ENCODE measurements at regions not wholly inside any gene's neighbourhood (a gene's known extent, or its start where the extent isn't known, plus 50 kb on each side); places are given as distances from the start of the nearest gene placed in this dataset.

DNA sequence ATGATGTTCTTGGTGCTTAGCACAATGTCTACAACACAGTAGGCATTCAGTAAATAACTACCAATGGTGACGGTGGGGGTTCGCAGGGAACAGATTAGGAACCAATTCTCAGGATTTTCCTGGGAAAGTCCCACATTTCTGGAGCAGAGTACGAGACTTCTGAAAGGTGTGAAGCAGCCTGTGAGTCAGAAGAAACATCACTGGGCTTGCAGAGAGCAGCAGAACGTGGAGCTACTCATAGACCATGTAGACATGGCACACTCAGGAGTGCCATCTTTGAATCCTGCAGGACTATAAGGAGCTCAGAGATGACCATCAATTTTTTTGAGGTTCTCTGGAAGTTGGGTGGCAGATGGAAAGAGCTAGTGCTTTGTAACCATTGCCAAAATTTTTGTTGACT is 106.6 kb upstream of the ANKRD55 start:
- DNase-seq: no peak

DNA sequence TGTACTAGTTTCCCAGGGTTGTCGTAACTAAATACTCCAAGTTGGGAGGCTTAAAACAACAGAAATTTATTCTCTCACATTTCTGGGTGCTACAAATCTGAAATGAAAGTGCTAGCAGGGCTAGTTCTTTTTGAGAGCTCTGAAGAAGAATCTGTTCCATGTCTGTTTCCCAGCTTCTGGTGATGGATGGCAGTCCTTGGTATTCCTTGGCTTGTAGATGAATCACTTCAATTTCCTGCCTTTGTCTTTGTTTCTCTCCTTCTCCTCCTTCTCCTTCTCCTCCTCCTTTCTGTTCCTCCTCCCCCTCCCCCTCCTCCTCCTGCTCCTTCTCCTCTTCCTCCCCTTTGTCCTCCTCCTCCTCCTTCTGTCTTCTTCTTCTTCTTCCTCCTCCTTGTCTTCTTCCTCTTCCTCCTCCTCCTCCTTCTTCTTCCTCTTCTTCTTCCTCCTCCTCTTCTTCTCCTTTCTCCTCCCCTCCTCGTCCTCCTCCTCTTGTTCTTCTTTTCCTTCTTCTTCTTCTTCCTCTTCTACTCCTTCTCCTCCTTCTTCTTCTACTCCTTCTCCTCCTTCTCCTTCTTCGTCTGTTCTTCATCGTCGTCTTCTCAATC is 104.7 kb upstream of the ANKRD55 start:
- no peak for DNase-seq

DNA sequence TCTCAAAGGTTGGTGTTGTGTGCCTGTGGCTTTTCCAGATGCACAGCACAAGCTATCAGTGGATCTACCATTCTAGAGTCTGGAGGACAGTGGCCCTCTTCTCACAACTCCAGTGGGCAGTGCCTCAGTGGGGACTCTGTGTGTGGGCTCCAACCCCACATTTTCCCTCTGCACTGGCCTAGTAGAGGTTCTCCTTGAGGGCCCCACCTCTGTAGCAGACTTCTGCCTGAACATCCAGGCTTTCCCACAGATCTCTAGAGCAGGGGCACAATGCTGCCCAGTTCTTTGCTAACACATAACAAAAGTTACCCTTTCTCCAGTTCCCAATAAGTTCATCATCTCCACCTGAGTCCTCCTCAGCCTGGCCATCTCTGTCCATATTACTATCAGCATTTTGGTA is 102.1 kb upstream of the ANKRD55 start:
- DNase-seq: no peak

DNA sequence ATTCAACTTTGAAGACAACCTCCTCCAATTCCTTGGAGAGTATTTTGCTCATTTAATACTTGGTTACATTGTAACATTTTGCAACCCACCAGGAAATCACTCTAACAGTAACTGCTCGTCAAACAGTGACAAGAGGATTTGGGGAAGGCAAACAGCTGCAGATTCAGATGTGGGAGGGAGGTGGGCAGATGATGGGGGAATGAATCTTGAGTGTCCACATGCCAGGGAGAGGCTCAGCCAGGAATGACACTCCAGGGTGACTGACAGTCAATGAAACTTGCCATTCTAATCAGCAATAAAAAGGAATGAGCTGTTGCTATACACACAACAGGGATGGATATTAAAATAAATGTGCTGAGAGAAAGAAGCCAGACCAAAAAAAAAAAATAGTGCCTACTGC is 97.7 kb upstream of the ANKRD55 start:
- no peak for DNase-seq

DNA sequence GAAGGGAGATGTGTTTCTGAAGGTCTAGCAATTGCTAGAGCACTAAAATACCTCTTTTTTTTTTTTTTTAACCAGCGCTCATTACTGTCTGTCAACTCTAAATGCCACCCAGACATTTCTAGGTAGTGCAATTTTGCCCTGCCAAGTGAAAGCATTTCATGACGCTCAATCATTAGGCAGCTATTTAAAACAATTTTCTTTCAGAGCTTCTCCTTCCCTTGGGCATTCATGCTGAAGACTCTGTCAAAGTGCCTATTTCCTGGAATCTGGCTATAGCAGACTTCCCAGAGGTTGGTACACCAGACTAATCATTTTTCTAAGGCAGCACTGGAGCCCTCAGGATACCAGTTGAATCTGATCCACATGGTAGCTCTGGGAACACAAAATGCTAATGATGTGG is 97.0 kb upstream of the ANKRD55 start:
- no peak for DNase-seq

DNA sequence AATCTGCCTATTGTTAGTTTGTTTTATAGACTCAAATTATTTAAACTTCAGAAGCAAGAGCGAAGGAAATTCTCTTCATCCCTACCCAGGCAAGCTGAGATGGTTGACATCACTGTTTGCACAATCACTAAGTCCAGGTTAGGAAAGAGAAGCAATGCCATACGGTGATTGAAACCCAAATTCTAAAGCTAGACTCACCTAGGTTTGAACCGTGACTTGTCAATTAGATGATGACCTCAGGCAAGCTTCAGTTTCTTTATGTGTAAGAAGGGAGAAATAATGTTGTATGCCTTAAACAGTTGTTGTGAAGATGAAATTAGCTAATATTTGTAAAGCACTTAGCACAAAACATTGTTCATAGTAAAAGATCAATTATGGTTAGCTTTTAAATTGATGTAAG is 96.5 kb upstream of the ANKRD55 start:
- DNase-seq: no peak

DNA sequence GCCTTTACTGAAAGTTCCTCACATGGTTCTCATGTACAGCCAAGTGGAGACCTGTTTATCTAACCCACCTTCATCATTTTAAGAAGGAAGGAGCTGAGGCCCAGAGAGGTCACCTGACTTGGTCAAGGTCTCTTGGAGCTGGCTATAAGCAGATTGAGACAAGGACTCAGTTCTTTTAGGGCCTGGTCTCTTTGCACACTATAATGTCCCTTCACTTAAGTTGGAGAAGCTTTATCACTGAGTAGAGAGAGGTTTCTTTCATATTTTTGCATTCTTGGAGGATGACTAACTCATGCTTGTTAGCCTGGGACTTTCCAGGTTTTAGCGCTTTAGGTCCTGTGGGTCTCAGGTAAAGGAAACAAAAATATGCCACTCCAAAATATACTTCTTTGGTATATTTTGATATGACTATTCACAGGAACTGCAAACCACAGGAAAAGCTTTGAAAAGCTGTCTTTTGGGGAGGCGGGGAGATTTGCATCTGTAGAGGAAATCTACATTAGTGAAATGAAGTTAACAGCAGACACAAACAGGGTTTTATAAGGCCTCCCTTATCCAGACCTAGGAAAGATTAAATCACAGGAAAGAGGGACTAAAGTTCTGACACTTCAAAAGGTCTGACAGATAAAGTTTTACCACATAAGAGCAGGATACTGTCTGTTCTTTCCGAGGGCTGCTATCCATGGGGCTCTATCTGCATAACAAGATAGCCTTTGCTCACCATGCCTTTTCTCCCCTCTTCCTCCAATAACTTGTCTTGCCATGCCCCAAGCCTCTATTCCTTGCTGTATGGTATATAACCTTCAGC is 95.8 kb upstream of the ANKRD55 start:
- no peak for DNase-seq

DNA sequence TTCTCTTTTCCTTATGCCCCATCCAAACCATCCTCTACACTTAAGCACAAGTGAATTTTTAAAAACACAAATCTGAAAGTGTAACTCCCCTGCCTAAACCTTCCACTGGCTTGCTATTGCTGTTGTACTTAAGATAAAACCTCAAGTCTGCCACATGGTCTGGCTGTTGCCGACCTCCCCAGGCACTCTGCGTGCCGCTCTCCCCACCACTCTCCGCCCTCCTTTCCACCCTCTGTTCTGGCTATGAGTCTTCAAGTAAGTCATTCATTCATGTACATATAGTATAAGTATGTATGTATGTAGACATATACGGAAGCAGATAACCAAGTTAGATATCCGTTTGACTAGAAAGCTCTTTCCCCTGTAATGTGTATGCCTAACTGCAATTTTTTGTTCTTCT is 94.7 kb upstream of the ANKRD55 start:
- no peak for DNase-seq

DNA sequence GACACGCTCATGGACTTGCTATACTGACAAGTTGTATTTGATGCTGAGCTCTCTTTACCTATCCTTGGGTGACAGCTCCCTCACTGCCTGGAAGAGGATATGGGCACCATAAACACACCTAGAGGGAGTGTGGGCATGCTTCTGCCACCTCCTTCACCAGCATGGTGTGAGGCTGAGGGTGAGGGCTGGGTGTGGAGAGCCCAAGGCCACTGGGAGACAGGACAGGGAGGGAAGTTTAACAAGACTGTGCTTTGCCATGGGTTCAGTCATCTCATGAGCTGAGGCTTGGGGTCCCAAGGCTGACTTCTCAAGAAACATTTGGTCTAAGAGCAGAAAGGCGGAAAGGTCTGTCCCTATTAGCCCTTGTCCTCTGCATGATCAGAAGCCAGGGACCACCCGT is 93.6 kb upstream of the ANKRD55 start:
- no peak for DNase-seq

DNA sequence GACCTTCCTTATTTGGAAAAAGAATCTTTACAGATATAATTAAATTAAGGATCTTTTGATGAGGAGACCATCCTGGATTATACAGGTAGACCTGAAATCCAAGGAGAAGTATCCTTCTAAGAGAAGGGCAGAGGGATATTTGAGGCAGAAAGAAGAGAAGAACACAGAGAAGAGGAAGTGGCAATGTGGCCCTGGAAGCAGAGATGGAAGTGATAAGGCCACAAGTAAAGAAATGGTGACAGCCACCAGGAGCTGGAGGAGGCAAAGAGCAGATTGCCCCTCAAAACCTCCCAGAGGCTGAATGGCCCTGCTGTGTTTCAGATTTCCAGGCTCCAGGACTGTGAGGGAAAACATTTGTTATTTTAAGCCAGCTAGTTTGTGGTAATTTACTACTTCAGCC is 93.0 kb upstream of the ANKRD55 start:
- no peak for DNase-seq

DNA sequence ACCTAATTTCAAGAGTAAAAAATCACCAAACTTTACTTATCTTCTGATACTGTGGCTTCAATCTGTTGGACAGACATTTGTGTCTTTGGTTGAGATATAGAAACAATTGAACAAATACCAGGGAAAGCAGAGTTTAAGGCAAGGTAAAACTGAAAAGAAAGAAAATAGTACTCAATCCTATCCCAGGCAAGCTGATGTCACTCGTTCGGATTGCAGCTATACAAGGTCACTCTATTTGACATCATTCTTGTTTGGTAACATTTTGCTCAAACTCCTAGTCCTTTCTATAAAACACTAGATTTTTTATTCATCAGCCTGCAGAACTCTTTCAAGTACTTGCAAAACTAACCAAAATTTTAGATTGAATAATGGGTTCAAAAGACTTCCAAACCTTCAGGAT is 91.9 kb upstream of the ANKRD55 start:
- no peak for DNase-seq

DNA sequence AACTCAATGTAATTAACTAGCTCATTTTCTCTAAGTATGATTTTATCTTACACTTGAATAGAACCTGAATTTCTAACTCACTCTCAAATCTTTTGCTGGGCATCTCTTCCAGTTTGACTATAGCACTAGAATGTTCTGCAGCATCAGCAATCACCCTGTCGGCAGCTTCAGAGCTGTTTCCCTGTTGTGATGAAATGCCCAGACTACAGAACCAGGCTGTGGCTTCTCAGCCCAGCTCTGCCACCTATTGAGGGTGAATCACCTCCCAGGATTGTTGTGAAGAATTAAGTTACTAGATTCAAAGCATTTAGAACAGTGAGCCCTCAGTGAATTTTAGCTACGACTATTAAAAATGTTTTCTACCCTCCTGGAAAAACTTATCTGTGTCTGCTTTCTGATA is 90.4 kb upstream of the ANKRD55 start:
- DNase-seq: no peak

DNA sequence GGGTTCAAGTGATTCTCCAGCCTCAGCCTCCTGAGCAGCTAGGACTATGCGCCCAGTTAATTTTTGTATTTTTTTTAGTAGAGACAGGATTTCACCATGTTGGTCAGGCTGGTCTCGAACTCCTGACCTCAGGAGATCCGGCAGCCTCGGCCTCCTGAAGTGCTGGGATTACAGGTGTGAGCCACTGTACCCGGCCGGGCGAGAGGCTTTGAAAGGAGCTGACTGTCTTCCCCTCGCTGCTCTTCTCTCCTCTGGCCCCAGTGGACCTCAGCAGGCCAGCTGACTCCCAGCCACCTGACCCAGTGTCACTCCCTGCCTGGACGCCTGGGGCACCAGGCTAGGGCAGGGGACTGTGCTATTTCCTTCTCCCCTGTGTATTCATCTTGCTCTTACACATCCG is 89.5 kb upstream of the ANKRD55 start:
- DNase-seq: no peak

DNA sequence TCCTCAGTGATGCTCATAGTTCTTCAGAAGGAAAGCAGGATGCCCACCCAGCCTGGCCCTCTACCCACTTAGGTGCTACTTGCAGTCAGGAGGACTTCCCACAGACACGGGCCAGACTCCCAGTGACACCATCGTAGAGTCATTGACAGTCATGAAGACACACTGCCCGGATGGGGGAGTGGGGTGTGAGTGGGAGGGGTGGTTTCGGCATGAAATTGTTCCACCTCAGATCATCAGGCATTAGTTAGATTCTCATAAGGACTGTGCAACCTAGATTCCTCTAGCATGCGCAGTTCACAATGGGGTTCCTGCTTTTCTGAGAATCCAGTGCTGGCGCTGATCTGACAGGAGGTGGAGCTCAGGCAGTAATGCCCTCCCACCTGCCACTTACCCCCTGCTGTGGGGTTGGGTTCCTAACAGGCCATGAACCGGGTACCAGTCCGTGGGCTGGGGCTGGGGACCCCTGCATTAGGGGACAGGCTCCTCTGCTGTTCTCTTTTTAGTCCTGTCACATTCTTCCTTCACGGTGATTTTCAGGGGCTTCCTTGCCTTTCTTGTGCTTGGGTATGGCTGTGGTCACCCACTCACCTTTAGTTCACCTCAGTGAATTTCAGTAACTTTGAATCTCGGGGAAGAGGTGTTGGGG is 88.2 kb upstream of the ANKRD55 start:
- no peak for DNase-seq

DNA sequence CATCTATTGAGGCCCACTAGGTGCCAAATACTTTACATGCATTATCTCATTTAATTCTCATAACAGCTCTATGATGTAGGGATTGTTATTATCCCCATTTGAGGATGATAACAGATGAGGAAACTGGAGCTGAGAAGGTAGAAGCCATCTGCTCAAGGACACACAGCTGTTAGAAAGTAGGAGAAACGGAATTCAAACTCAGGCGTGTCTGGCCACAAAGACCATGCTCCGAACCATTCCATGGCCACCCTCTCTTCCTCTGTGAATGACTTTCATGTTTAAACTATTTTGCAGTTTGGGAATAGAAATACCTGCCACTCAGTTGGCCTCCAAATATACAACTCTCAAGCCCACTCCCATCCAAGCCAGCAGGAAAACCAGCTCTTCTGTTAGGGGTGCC is 87.6 kb upstream of the ANKRD55 start:
- DNase-seq: no peak

DNA sequence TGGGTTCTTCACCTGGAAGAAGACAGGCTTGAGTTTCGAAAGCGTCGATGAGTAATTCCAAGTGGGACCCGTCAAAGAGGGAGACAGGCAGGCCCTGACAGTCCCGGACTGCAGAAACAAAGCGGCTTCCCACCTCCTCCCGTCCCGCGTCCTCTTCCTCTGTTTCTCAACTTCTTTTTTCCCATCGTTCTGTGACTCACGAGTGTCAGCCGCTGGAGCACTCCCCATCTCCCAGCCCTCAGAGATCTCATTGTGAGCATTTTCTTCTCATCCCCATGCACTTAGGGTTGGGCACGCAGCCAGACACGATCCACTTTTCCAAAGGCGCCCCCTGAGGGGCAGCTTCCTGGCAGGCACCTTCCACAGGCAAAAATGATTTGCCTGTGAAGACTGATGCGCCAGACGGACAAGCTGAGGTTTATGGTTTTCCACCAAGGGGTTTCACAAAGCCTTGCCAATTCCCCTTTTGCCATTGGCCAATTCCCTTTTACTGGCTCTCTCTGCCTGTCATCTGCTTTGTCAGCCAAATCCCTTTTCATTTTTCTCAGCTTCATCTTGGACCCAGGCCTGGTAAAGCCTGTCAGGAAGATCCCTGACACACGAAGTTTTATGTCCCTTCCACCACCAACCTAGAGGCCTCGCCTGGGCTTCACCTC is 86.5 kb upstream of the ANKRD55 start:
- DNase-seq: no peak

DNA sequence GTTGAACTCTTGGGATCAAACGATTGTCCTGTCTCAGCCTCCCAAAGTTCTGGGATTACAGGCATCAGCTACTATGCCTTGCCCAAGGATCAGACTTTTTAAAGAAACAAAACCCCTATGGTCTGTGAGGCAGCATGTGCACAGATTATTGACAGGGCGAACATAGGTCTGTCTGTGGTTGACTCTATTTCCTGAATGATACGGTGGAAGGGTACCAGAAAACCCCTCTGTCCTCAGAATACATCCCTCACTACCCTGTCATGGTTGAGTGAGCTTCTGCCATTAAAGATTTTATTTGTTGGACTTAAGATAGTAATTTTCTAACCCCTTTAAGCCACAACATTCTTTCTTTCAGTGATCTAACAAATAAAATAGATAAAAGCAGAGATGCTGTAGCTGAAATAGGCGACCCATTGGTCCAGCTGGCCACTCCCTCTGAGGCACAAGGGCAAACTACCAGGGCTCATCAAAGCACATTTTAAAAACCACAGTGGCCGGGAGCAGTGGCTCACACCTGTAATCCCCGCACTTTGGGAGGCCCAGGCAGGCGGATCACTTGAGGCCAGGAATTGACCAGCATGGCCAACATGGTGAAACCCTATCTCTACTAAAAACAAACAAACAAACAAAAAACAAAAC is 84.9 kb upstream of the ANKRD55 start:
- DNase-seq: no peak

DNA sequence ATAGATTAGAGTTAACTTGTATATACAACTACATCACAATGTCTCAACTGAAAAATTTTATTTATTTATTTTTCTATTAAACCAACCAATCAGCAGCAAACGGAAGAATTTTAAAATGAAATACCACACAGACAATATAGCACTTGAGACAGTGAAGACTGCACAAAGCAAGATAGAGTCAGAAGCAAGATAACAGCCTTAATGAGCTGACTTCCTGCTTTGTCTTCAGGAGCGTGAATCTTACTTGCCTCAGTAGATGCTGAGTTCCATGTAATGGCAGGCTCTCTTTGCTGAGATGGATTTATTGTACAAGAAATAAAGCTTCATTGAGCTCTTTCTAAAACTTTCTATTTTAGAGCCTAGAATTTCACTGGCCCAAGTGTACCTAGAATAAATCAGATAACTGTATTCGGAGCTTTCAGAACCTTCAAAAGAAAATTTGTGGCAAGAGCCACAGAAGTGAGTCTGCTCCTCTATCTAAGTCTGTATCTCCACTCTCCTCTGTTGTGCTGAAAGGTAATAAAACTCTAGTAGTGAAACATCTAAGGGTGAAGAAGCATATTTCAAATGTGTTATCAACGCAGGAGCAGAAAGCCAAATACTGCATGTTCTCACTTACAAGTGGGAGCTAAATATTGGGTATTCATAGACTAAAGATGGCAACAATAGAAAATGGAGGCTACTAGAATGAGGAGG is 83.3 kb upstream of the ANKRD55 start:
- no peak for DNase-seq

DNA sequence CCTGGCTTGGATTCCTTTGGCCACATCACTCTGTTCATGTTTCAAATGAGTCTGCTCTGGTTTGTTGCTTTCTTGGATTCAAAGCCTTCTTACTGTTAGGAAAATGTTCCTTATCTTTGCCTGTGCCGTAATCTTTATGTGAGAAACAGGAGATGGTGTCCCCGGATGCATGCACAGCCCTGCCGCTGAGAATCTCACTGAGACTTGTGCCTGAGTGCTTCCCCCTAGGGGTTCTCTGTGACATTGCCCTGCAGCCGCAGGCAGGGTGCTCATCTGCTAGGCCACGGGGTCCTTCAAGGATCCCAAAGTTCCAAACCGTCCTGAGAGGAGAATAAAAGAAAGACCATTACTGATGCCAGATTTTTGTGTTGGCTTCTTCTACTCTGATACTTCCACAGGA is 81.4 kb upstream of the ANKRD55 start:
- DNase-seq: no peak

DNA sequence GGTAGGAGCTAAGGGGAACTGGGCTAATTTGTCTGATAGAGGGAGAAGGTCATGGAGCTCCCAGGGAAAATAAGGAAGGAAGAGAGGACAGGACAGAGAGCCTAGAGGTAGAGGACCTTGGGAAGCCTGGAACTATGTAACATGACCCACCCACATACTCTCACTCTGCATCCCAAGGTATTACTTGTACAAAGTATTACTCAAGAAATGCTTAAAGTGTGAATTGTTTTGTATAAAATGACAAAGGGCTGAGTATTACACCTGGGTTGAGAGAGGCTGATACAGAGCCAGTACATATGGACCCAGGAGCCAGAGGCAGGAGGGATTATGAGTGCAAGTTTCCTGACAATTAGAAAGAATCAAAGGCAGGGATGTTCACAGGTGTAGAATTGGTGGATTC is 80.5 kb upstream of the ANKRD55 start:
- no peak for DNase-seq

DNA sequence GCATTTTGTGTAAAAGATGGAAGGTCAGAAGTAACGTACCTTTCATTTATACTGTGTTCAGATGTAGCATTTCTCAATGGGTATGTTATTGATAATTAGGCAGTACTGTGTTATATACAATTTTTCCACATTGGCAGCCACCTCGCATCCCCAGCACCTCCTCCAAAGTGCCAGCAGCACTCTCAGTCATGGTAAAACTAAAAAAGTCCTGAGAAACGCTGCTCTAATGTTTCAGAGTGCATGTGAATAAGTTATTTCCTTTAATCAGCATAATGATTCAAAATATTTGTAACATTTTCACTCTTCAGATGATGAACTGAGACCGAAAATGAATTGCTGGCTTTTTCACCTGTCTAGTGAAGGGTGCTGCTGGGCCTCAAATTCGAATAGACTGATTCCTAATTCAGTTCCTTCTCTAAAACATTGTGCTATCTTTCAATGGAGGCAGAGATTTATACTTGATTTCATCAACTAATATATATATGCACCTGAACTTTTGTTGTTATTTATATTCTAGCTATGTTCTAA is 79.9 kb upstream of the ANKRD55 start:
- DNase-seq: no peak

DNA sequence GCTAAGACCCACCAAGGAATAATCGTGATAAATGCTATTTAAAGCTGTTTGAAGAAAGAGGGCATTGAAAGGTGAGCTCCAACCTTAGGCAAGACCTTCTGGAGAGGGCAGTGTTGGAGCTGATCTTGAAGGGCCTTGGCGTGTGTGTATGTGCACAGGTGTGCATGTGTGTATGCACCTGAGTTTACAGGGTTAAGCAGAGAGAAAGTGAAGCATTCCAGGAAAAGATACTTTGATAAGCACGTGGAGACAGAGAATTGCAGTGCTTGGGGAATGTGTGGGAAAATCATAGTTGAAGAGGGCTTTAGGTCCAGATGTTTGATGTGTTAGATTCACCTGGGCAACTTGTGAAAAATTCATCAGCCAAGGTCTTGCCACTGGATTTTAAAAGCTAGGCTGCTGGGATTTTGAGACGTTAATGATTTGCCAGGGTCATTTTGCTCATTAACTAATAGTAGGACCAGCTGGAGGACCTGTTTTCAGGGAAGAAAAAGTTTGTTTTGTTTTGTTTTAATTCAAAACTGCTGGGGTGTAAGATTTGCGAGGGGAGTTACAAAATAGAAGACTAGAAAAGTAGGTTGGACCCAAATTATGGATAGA is 78.3 kb upstream of the ANKRD55 start:
- no peak for DNase-seq
